HG03457 (cell line): ENCODE measurements at regions not wholly inside any gene's neighbourhood (a gene's known extent, or its start where the extent isn't known, plus 50 kb on each side); places are given as distances from the start of the nearest gene placed in this dataset.
"Not testable (repeated sequence)": the region's sequence is repeated elsewhere in the genome, so short reads cannot be mapped to it uniquely, and the experiment has no call there.

Experiments used
- ATAC-seq: cut with Tn5 transposase; IDR thresholded peaks from one replicate; pipeline ENCODE4 v1.9.1; 2021; ENCODE audit warnings: moderate number of reproducible peaks; ENCODE audit not compliant: unreplicated experiment

DNA sequence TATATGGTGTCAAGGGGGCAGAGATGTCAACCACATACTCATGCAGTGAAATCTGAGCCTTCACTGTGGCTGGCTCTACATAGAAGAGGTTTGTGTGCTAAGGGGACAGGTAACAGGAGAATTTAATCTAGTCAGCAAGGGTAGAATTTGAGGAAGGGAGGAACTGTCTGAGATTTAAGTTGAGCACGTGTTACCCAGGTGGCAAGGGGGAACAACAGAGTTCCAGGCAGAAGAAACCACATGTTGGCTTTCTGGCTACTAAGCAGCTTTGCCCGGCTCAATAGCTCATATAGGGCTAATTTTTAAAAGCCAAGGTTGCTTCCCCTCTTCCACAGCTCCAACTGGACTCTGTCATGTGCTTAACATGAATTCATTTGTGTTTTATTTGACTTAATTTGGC, 397.6 kb downstream of the EDEM1 start:
- ATAC-seq: no peak

DNA sequence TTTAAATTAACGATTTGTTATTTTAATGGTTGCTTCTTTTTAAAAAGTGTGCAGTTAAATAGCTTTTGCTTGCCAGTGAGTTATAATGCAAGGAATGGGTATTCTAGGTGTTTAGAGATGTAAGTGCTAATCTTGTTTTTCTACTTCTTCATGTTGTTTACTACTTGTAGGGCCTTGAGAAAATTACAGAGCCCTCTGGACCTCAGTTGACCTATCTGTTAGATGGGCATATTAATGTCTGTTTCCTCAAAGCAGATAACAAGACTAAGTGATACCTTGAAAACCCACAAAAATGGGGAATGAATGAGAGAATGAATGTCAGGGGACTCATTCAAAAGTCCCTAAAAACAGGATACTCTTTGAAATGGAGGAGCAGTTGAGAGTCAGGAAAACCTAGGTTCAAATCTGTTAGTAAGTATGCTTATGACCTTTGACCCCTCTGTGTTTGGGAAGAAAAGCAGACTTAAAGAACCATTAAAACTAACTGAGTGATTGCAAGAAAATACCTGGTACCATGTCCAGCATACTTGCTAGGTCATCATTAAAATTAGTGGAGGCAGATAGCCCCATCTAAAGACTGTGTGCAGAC, 419.5 kb downstream of the EDEM1 start:
- no peak for ATAC-seq

DNA sequence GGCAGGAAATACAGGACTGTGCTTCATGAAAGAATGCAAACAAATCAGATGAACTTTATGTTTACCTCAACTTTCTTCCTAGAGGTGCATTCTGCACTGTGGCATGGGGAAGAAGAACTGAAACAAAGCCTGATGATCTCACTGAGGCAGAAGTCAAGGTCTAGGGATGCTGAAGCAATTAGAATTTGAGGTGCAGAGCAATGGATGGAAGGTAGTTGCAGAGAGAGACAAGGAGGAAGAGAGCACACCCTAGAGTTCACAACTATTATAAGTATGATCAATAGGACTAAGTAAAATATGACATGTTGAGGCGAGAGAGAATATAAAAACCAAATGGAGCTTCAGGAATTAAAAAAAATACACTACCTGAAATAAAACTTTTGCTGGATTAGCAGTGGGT, 420.1 kb downstream of the EDEM1 start:
- ATAC-seq: no peak

DNA sequence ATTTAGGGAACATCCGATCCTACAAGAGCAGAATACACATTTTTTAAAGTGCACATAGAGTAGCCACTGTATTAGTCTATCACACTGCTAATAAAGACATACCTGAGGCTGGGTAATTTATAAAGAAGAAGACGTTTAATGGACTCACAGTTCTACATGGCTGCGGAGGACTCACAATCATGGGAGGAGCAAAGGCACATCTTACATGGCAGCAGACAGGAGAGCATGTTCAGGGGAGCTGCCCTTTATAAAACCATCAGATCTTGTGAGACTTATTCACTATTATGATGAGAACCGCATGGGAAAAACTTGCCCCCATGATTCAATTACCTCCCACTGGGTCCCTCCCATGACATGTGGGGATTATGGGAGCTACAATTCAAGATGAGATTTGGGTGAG, 421.5 kb downstream of the EDEM1 start:
- not testable (repeated sequence) for ATAC-seq

DNA sequence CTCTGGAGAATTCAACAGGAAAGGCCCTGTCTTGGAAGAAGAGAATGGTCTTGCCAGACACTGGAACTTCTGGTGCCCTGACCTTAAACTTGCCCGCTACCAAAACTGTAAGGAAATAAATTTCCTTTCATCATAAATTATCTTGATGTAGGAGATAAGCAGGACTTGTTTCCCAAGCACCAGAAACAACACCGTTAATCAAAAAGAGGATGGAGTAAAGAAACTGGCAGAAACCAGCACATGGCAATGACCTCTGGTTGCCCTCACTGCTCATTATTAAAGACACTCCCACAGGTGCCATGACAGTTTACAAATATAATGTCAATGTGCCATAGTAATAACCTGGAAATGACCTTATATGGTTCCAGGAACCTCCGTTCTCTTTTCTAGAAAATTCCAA, 426.1 kb downstream of the EDEM1 start:
- no peak for ATAC-seq

DNA sequence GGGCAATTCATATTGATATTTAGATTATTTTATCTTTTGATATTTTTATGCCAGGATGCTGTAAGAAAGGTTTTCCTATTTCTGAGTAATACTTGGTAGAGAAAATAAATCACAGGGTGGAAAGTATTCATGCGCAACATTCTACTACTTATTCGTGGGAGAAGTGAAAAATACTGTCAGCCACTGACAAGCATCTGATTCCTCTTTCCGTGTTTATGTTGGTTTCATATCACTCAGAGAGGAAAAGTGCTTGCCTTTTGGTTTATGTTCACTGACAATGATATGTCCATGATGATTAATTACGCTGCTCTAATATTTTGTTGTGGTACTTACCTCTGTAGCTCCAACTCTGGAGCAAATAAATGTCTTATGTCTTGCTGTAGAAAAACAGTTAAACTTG, 429.4 kb downstream of the EDEM1 start:
- no peak for ATAC-seq

DNA sequence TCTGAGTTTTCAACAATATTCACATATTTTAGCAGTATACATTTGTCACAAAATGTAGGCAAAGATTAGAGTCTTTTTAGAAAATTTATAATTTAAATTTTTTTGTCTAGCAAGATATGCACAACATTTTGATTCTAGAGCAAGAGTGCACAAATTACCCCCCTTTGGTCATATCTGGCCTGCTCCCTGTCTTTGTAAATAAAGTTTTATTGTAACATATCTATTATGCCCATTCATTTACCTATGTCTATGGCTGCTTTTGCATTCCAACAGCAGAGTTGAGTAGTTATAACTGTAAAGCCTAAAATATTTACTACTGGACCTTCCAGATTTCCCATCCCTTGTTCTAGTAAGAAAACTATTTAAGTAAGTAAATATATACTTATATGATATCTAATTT, 430.7 kb downstream of the EDEM1 start:
- no peak for ATAC-seq

DNA sequence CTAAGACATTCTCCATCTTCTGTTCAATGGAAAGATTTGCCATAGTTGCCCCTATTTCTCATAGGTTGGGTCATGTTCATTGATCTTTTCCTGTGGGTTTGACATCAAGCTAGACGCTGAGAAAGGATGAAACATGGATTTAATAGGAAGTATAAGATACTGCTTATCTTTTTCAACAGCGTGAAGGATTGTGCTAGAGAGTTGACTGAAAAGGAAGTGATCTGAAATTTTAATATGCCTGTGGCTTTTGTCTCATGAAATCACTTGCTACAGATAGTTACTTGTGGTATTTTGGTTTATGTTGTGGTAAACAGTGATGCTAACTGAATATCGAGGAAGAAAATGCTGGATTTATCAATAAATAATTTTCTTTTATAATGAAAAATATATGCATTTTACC, 442.9 kb downstream of the EDEM1 start:
- ATAC-seq: no peak

DNA sequence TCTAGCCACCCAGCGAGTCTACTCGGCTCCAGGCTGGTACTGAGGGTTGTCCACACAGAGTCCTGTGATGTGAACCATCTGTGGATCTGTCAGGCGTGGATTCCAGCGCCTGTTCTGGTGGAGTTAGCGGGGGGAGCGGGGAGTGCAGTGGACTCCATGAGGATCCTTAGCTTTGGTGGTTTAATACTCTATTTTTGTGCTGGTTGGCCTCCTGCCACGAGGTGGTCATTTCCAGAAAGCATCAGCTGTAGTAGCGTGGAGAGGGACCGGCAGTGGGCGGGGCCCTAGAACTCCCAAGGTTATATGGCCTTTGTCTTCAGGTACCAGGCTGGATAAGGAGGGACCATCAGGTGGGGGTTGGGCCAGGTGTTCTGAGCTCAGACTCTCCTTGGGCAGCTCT, 446.5 kb downstream of the EDEM1 start:
- ATAC-seq: no peak

DNA sequence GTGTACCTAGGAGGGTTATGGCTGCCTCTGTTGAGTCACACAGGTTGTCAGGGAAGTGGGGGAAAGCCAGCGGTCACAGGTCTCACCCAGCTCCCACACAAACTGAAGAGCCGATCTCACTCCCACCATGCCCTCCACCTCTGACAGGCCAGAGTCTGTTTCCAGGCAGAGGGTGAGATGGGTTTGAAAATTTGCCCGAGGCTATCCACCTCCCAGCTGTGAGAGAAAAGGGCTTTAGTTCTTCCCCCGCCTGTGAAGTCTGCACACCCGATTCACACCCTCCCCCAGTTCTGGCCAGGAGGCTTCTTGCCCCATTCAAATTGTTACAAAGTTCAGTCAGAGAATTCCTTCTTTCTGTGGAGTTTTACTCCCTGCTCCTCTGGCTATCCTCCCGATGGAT, 446.9 kb downstream of the EDEM1 start:
- no peak for ATAC-seq

DNA sequence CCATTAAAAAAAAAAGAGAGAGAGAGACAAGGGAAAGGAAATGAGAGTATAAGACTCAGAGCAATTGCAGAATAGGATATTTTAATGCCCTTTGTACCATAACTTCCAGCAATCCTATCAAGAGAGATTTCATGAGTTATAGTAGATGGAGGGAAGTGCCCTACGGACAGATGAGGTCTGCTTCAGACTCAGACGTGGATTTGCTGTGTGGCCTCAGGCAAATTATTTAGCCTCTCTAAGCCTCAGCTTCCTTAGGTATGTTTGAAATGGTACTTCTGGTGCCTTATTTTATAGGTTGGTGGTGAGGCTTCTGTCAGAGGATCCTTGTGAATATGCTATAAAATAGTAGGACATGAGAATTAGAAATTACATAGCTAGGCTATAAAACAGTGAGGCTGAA, 448.2 kb downstream of the EDEM1 start:
- no peak for ATAC-seq

DNA sequence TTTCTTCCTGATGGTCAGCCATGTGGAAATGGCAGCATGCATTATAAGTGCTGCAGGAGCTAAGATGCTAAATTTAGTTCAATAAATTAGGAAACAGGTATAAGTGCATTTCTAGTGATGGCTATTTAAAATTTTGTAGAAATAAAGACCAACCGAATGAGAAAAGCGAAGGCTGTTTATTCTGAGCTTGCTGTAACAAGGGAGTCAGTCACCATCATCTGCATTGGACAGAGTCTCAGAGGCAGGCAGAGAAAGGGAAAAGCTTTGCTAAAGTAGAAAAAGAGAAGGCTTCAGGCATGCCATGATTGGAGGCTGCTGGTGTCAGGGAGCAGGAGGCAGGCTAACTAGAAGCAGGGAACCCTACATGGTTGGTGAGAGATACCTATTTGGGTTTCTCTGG, 451.0 kb downstream of the EDEM1 start:
- ATAC-seq: no peak

DNA sequence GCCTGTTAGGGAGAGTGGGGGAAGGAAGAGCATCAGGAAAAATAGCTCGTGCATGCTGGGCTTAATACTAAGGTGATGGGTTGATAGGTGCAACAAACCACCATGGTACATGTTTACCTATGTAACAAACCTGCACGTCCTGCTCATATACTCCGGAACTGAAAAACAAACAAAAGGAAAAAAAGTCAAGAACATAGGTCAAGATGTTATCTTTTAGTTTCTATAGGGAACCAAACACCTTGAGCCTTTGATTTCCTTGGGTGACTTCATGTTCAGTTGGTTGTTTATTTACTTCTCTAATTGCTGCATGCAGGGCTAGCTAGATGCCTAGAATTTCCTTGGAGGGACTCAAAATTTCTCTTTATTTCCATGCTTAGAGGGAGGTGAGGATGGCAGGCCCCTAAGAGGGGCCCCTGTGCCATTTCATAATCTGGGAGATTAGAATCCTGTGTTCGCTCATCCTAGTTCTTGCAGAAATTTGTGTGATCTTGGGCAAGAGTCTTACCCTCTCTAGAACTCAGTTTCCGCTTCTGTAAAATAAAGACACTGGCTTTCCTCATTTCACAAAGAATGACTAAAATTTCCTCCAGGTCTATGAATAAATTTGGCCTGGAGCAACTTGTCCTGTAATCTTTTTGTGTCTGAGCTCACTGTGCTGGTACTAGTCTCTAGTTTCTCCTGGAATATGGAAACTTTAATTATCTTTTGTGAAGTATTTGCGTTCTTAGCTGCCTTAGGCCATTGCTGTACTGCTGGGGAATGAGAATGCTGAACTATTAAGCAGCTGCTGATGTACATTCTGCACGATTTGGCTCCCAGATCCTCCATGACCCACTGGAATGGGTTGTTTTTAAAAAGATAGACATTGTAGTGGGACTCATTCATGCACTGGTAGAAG, 457.5 kb downstream of the EDEM1 start:
- no peak for ATAC-seq

DNA sequence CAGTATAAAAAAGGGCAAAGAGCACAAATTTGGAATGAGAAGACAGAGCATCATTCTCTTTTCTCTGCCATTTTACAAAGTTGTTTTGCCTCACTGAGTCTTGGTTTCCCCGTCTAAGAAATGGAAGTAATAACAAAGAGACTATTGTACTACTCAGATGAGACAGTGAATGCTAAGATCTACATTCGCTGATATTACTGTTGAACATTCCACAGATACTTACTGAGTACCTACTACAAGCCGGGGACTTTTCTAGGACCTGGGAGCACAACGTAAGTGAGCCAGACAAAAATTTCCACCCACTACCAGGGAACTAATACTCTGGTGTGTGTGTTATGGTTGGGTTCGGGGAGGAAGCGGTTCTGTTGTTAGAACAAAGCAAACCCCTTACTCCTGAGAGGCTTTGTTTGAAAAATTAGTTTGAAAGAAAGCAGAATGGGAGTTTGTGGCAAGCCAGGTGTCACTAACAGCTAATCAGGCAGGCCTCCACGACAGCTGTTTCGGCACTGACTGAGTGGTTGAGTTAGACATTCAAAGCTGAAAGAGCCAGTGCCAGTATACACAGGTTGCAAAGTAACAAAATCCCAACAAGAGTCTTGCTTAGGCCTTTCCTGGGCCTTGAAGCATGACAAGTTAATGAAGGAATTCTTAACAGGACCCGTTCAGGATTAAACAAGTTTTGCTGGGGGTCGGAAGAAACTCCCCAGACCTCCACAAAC, 458.3 kb downstream of the EDEM1 start:
- ATAC-seq: no peak

DNA sequence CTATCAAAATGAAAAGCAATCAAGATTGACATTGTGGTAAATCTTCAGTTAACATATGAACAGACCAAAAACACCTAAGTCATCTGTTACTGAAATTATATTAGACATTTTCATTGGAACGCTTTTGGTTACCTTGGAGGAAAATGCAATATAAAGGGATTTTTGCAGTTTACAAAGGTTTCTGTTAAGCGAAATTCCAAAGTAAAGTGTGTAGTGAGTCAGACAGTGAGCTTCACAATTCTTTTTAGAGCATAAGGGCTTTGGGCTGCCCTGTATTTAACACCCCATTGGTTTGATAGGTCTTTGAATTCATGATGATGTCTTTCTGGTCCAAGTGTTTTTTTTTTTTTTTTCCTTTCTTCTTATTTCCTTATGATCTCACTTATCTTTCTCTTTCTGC, 462.8 kb downstream of the EDEM1 start:
- ATAC-seq: no peak

DNA sequence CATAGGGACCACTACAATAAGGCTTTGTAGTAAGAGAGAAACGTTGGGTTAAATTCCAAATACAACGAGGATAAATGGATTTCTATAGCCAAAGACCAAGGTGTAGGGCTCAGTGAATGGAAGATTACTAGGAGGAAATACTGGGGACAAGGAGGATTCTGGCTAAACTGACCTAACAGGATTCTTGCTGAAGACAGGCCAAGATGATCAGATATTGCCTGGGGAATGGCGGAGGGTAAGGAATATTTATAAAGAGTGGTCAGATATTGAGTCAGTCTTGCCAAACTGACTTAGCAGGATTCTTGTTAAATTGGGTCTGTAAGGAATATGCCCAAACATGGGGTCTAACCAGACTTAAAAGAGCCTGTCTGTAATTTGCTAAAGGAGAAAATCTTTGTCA, 463.8 kb downstream of the EDEM1 start:
- no peak for ATAC-seq

DNA sequence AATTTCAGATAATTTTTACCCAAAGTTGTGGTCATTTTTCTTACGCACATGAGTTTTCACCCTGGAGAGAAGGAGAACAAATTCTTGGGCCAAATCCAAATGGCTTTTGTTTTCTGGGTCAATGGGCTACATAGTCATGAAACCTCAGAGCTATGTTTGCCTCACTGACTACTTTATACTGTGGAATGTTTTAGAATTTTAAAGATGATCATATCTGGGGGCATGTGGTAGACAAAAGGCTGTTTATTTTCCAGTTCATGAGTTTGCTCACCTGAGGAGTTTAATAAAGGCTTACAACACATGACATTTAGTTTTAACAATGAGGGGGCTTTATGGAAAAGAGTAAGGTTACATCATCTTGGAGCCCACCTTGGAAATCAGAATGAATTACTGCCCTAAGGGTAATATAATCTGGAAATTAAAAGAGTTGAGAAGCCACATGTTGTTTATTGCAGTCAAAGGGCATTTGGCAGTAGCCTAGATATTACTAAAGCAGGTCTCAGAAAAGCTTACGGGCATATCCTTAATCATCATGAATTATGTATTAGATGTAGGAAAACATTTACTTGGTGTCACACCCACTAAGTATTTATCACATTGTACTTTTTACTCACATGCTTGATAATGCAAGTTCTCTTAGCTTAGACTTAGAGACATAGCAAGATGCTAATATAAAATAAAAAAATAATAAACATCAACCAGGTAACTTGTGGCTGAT, 466.1 kb downstream of the EDEM1 start:
- ATAC-seq: no peak

DNA sequence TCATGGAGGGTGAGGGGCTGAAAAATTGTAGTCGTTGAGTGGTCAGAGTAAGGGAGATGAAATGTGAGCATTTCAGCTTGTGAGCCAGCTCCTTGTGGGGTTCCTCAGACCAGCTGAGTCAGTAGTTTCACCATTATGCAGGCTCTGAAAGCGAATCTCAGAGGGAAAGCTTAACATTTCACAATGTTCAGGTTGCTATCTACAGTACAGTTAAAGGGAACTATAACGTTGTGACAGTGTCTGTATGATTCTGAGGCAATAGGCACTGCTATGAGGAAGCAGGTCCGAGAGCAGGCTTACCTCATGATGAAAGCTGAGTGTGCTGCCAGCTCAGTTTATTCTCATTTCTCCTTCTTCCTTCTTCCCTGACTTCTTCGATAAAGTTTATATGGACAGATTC, 469.6 kb downstream of the EDEM1 start:
- ATAC-seq: no peak

DNA sequence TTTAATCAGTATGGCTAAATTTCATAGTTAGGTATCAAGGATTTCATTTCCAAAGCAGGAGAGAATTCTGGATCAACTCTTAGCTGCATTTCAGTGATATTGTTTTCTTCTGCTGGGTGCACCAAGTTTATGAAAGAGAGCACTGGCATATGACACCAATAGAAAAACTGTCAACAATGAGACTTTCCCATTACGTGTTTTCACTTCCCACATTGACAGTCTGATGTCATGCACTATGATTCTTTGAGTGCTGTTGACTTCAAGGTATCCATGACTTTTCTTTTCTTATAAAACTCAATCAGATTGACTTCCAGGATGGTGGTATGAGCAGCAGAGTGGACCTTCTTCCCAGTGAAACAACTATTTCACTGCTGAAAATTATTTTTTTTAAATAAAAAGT, 476.1 kb downstream of the EDEM1 start:
- no peak for ATAC-seq

DNA sequence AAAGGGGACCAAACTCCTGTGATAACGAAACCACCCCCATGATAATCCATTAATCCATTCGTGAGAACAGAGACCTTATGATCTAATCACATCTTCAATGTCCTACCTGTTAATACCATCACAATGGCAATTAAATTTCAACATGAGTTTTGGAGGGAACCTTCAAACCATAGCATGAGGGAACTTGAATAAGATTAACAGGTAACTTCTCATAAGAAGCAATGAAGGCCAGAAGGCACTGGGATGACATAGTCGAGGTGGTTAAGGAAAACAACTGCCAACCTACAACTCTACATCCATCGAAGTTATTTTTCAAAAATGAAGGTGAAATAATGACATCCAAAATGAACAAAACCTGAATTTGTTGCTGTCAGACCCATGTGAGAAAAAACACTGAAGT, 478.9 kb downstream of the EDEM1 start:
- ATAC-seq: no peak

DNA sequence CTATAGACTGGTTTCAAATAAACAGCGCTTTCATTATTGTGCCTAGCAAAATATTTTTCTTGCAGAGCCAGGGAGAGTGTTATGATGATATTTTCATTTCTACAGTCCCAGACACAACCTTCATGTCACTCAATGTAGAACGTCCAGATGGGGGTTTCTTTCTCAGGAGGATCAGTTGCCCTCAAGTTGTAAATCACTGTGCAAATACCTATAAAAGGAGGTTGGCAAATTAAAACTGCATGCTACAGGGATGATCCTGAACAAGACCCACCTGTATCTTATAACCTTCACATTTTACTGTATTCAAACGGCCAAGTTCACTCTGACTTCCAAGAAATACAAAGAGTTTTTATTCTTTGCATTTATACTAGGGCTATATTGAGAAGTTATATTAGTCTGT, 486.0 kb downstream of the EDEM1 start:
- ATAC-seq: no peak
